ENCODE measurements at regions not wholly inside any gene's neighbourhood (a gene's known extent, or its start where the extent isn't known, plus 50 kb on each side); places are given as distances from the start of the nearest gene placed in this dataset.

- H3K4me3 ChIP-seq (ENCODE audit: low read depth, low read length), result no peak overlapping the region
Observed at GRCh38 chr3:20849975-20850374, 664.0 kb upstream of the SGO1 start.

GRCh38 chr3:20846832-20847231 is 660.8 kb upstream of the SGO1 start:
- TF ChIP-seq MAX (IDR thresholded peaks at IDR 0.05; ENCODE audit: low read depth, low read length) (no peak), CTCF (IDR thresholded peaks at IDR 0.05; ENCODE audit: low read depth, low read length) (no peak), MYC (IDR thresholded peaks at IDR 0.05; ENCODE audit: low read depth, low read length) (no peak), POLR2A (IDR thresholded peaks at IDR 0.05; ENCODE audit: extremely low read depth, insufficient read length) (no peak)
- no peak for DNase-seq (ENCODE audit: low read depth)

More at GRCh38 chr3:20849975-20850374, 664.0 kb upstream of the SGO1 start:
- TF ChIP-seq POLR2A (IDR thresholded peaks at IDR 0.05; ENCODE audit: extremely low read depth, insufficient read length), result no peak
- TF ChIP-seq MAX (IDR thresholded peaks at IDR 0.05; ENCODE audit: low read depth, low read length), result no peak
- TF ChIP-seq CTCF (IDR thresholded peaks at IDR 0.05; ENCODE audit: low read depth, low read length), result no peak
- no peak for TF ChIP-seq MYC (IDR thresholded peaks at IDR 0.05; ENCODE audit: low read depth, low read length)
- no peak for DNase-seq (ENCODE audit: low read depth)

GRCh38 chr3:20846066-20846465 is 660.1 kb upstream of the SGO1 start:
- no peak for DNase-seq (ENCODE audit: low read depth)
- no peak for TF ChIP-seq POLR2A (IDR thresholded peaks at IDR 0.05; ENCODE audit: extremely low read depth, insufficient read length)
- no peak for TF ChIP-seq MAX (IDR thresholded peaks at IDR 0.05; ENCODE audit: low read depth, low read length)
- no peak for TF ChIP-seq MYC (IDR thresholded peaks at IDR 0.05; ENCODE audit: low read depth, low read length)
- TF ChIP-seq CTCF (IDR thresholded peaks at IDR 0.05; ENCODE audit: low read depth, low read length), result no peak
- H3K4me3 ChIP-seq (ENCODE audit: low read depth, low read length), result no peak overlapping the region

More at GRCh38 chr3:20846832-20847231, 660.8 kb upstream of the SGO1 start:
- H3K4me3 ChIP-seq (ENCODE audit: low read depth, low read length), result no peak overlapping the region

GRCh38 chr3:20844851-20845250 is 658.8 kb upstream of the SGO1 start:
- TF ChIP-seq CTCF (IDR thresholded peaks at IDR 0.05; ENCODE audit: low read depth, low read length) (no peak), MYC (IDR thresholded peaks at IDR 0.05; ENCODE audit: low read depth, low read length) (no peak), MAX (IDR thresholded peaks at IDR 0.05; ENCODE audit: low read depth, low read length) (no peak), POLR2A (IDR thresholded peaks at IDR 0.05; ENCODE audit: extremely low read depth, insufficient read length) (no peak)
- no peak for DNase-seq (ENCODE audit: low read depth)

GRCh38 chr3:20842594-20843436 is 656.8 kb upstream of the SGO1 start:
- no peak for DNase-seq (ENCODE audit: low read depth)
- no peak overlapping the region for H3K4me3 ChIP-seq (ENCODE audit: low read depth, low read length)
- no peak for TF ChIP-seq POLR2A (IDR thresholded peaks at IDR 0.05; ENCODE audit: extremely low read depth, insufficient read length)
- no peak for TF ChIP-seq CTCF (IDR thresholded peaks at IDR 0.05; ENCODE audit: low read depth, low read length)
- no peak for TF ChIP-seq MAX (IDR thresholded peaks at IDR 0.05; ENCODE audit: low read depth, low read length)
- no peak for TF ChIP-seq MYC (IDR thresholded peaks at IDR 0.05; ENCODE audit: low read depth, low read length)

More at GRCh38 chr3:20844851-20845250, 658.8 kb upstream of the SGO1 start:
- H3K4me3 ChIP-seq (ENCODE audit: low read depth, low read length), result no peak overlapping the region

Measured in NB4 (cell line).